MM.1S (cell line): ENCODE measurements at regions not wholly inside any gene's neighbourhood (a gene's known extent, or its start where the extent isn't known, plus 50 kb on each side); places are given as distances from the start of the nearest gene placed in this dataset.

Experiments
- DNase-seq: peaks from one replicate; pipeline ENCODE4 v3.0.0-alpha.2; 2015
- H2AFZ ChIP-seq: fragments of 300-600 bp; sonication (generic); 2 replicates; pipeline ENCODE4 v1.6.0; 2016; ENCODE audit warnings: antibody characterized with exemption, low read length
- H3F3A ChIP-seq: fragments of 300-600 bp; sonication (generic); 2 replicates; pipeline ENCODE4 v1.6.1; 2016; ENCODE audit warnings: mild to moderate bottlenecking, antibody characterized with exemption, low read length, moderate library complexity, mixed read lengths; ENCODE audit not compliant: insufficient read depth
- H3K27ac ChIP-seq: fragments of 300-600 bp; sonication (generic); 2 replicates; pipeline ENCODE4 v1.5.1; 2016; ENCODE audit warnings: mild to moderate bottlenecking, low read length
- H3K27me3 ChIP-seq: fragments of 300-600 bp; sonication (generic); replicated peaks from 2 replicates; pipeline ENCODE4 v1.6.0; 2016; ENCODE audit warnings: low read length; ENCODE audit not compliant: insufficient read depth
- H3K36me3 ChIP-seq: fragments of 300-600 bp; sonication (generic); replicated peaks from 2 replicates; pipeline ENCODE4 v1.6.1; 2016; ENCODE audit warnings: mild to moderate bottlenecking, low read length, mixed read lengths; ENCODE audit not compliant: insufficient read depth
- H3K4me1 ChIP-seq: fragments of 300-600 bp; sonication (generic); 2 replicates; pipeline ENCODE4 v1.6.1; 2016; ENCODE audit warnings: low read length, mixed read lengths
- H3K4me2 ChIP-seq: fragments of 300-600 bp; sonication (generic); 2 replicates; pipeline ENCODE4 v1.6.0; 2016; ENCODE audit warnings: low read depth, low read length
- H3K4me3 ChIP-seq: fragments of 300-600 bp; sonication (generic); 2 replicates; pipeline ENCODE4 v1.5.1; 2016; ENCODE audit warnings: low read length, mixed read lengths
- H3K79me2 ChIP-seq: fragments of 300-600 bp; sonication (generic); 2 replicates; pipeline ENCODE4 v1.6.1; 2016; ENCODE audit warnings: mixed run types, low read length, mixed read lengths
- H3K9ac ChIP-seq: fragments of 300-600 bp; sonication (generic); 2 replicates; pipeline ENCODE4 v1.6.1; 2016; ENCODE audit warnings: low read length, mixed read lengths
- H3K9me2 ChIP-seq: fragments of 300-600 bp; sonication (generic); replicated peaks from 2 replicates; pipeline ENCODE4 v1.6.1; 2016; ENCODE audit warnings: mild to moderate bottlenecking, low read length, mixed read lengths; ENCODE audit not compliant: insufficient read depth
- H3K9me3 ChIP-seq: fragments of 300-600 bp; sonication (generic); replicated peaks from 2 replicates; pipeline ENCODE4 v1.6.1; 2016; ENCODE audit warnings: mild to moderate bottlenecking, low read length, mixed read lengths; ENCODE audit not compliant: insufficient read depth
- H4K20me1 ChIP-seq: fragments of 300-600 bp; sonication (generic); 2 replicates; pipeline ENCODE4 v1.6.1; 2016; ENCODE audit warnings: mild to moderate bottlenecking, low read length, moderate library complexity, mixed read lengths; ENCODE audit not compliant: insufficient read depth
- EZH2 ChIP-seq: fragments of 300-600 bp; sonication (generic); optimal IDR thresholded peaks from 2 replicates; pipeline ENCODE3; 2017; ENCODE audit warnings: low read depth, mild to moderate bottlenecking, antibody characterized with exemption, low read length, mixed read lengths
- EZH2phosphoT487 ChIP-seq: fragments of 300-600 bp; sonication (generic); IDR thresholded peaks from 2 replicates; pipeline ENCODE4 v1.6.1; 2018; ENCODE audit warnings: antibody characterized with exemption, low read length
- TF ChIP-seq, protein P1 (sequence below): fragments of 300-600 bp; sonication (generic); IDR thresholded peaks from 2 replicates; pipeline ENCODE4 v1.5.1; 2016; ENCODE audit warnings: antibody characterized with exemption, low read length, mixed read lengths

DNA sequence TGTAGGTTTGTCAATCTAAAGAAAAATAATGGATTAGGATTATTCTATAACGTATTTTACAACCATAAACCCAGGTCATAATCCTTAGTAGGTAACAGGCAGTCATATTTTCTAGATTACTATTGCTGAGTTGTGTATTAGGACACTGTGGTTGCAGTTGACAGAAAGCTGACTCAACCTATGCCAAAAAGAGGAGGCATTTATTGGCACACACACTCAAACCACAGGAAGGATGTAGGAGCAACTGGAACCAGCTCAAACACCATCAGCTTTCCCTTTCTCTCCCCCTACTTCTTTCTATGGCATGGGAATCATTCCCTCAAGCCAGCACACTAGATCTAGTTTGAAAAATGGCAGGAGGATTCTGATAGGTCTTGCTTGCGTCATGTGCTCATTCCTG, 136.4 kb upstream of the FAM9C start:
- no peak overlapping the region for H3K4me3 ChIP-seq
- H4K20me1 ChIP-seq: no peaks in the 10 kb centered on the region
- H3K9me2 ChIP-seq: no peaks in the 10 kb centered on the region
- TF ChIP-seq EZH2 (no peak), EZH2phosphoT487 (no peak)
- TF ChIP-seq, protein P1, sequence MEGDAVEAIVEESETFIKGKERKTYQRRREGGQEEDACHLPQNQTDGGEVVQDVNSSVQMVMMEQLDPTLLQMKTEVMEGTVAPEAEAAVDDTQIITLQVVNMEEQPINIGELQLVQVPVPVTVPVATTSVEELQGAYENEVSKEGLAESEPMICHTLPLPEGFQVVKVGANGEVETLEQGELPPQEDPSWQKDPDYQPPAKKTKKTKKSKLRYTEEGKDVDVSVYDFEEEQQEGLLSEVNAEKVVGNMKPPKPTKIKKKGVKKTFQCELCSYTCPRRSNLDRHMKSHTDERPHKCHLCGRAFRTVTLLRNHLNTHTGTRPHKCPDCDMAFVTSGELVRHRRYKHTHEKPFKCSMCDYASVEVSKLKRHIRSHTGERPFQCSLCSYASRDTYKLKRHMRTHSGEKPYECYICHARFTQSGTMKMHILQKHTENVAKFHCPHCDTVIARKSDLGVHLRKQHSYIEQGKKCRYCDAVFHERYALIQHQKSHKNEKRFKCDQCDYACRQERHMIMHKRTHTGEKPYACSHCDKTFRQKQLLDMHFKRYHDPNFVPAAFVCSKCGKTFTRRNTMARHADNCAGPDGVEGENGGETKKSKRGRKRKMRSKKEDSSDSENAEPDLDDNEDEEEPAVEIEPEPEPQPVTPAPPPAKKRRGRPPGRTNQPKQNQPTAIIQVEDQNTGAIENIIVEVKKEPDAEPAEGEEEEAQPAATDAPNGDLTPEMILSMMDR: no peak
- no peak overlapping the region for H3K27ac ChIP-seq
- H2AFZ ChIP-seq: no peak overlapping the region
- no peak overlapping the region for H3K9ac ChIP-seq
- H3K9me3 ChIP-seq: no peaks in the 10 kb centered on the region
- no peak for DNase-seq
- no peaks in the 10 kb centered on the region for H3K36me3 ChIP-seq
- no peaks in the 10 kb centered on the region for H3K4me1 ChIP-seq
- no peak overlapping the region for H3K4me2 ChIP-seq
- no peaks in the 10 kb centered on the region for H3K27me3 ChIP-seq
- no peaks in the 10 kb centered on the region for H3K79me2 ChIP-seq
- H3F3A ChIP-seq: no peaks in the 10 kb centered on the region

DNA sequence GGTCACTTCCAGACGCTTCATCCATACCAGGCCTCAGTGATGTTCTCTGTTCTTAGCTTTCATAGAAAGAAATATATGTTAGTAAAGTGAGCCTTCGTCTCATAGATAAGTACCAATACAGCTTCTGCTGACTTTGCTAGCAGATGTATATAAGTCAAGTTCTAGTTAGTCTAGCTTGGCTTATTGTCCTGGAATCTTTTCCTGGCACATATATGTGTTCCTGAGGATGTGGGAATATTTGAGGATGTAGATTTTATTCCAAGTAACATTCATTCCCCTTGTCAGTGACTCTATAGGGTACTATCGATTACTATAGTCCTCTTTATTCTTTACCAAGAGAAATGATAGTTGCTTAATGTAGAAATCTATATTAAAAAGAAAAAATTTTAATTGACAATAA, 135.2 kb upstream of the FAM9C start:
- Histone ChIP-seq H3K79me2 (no peaks in the 10 kb centered on the region), H3K9me2 (no peaks in the 10 kb centered on the region), H3K4me1 (no peaks in the 10 kb centered on the region), H3K9me3 (no peaks in the 10 kb centered on the region), H3K27ac (no peak overlapping the region), H3F3A (no peaks in the 10 kb centered on the region), H3K4me2 (no peak overlapping the region), H3K36me3 (no peaks in the 10 kb centered on the region), H3K4me3 (no peak overlapping the region), H4K20me1 (no peaks in the 10 kb centered on the region), H3K27me3 (no peaks in the 10 kb centered on the region), H3K9ac (no peak overlapping the region), H2AFZ (no peak overlapping the region)
- DNase-seq: no peak
- TF ChIP-seq EZH2 (no peak), EZH2phosphoT487 (no peak)
- TF ChIP-seq, protein P1: no peak

DNA sequence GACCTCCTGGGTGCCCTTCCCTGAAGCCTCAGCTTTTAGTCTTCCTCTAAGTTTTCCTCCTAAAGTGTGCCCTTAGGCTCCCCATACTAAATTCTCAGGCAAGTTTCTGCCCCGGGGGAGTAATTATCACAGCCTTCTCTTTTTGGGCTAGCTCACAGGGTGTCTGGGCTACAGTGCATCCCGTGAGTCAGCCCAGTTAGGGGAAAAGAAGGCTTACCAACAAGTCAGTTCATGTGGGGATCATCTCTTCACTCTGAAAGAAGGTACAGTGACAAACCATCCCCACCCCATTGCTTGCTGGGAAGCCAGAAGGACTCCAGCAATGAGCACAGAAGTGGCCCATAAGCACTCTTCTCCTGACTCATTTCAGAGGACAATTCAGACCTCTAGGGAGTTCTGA, 134.7 kb upstream of the FAM9C start:
- Histone ChIP-seq H3K9ac (no peak overlapping the region), H3K9me3 (no peaks in the 10 kb centered on the region), H3K4me1 (no peaks in the 10 kb centered on the region), H3K4me2 (no peak overlapping the region), H3K79me2 (no peaks in the 10 kb centered on the region), H3K27ac (no peak overlapping the region), H3K36me3 (no peaks in the 10 kb centered on the region), H3K4me3 (no peak overlapping the region), H3K9me2 (no peaks in the 10 kb centered on the region), H3F3A (no peaks in the 10 kb centered on the region), H4K20me1 (no peaks in the 10 kb centered on the region), H3K27me3 (no peaks in the 10 kb centered on the region), H2AFZ (no peak overlapping the region)
- DNase-seq: no peak
- no peak for TF ChIP-seq EZH2phosphoT487
- no peak for TF ChIP-seq EZH2
- TF ChIP-seq, protein P1: no peak
